ENCODE measurements at regions not wholly inside any gene's neighbourhood (a gene's known extent, or its start where the extent isn't known, plus 50 kb on each side); places are given as distances from the start of the nearest gene placed in this dataset.

GRCh38 chr2:71941726-71942525 lies 205.7 kb downstream of the CYP26B1 start:
- H3K4me1 ChIP-seq (ENCODE audit: control insufficient read depth in 1 of 2, insufficient read depth in 2 of 2, low read depth in 1 of 2, low read length in 1 of 2): peaks cover 0 to 4% of the 10 kb centered on the region in 2 experiments; a peak in 1 of 4 replicates

More at GRCh38 chr2:71941726-71942525, 205.7 kb downstream of the CYP26B1 start:
- Histone ChIP-seq H3K27me3 (ENCODE audit: insufficient read depth) (no peaks in the 10 kb centered on the region), H3K9ac (no peak overlapping the region), H3K4me2 (no peak overlapping the region), H3K9me3 (no peaks in the 10 kb centered on the region), H2AFZ (ENCODE audit: low read depth) (no peak overlapping the region), H3K79me2 (ENCODE audit: insufficient read depth) (no peaks in the 10 kb centered on the region), H3K27ac (ENCODE audit: low read depth in 2 of 2, low read length in 1 of 2) (no peak overlapping the region), H4K20me1 (ENCODE audit: insufficient read depth) (no peaks in the 10 kb centered on the region), H3F3A (replicated peaks; ENCODE audit: insufficient read depth) (no peaks in the 10 kb centered on the region), H3K36me3 (replicated peaks in 1 of 2; ENCODE audit: control insufficient read depth in 1 of 2, insufficient read depth in 2 of 2, low read length in 1 of 2) (no peaks in the 10 kb centered on the region), H3K4me3 (ENCODE audit: low read depth in 2 of 2, low read length in 1 of 2) (no peak overlapping the region), H3K9me2 (no peaks in the 10 kb centered on the region)
- WGBS (ENCODE audit: low lambda C conversion rate): 47% methylated on average over 11 of the region's 11 CpGs
- TF ChIP-seq CTCF (IDR thresholded peaks at IDR 0.05): no peak
- no peak for TF ChIP-seq USF1 (IDR thresholded peaks at IDR 0.05; ENCODE audit: borderline replicate concordance, low read depth)
- no peak for TF ChIP-seq PBX3 (IDR thresholded peaks at IDR 0.05)
- TF ChIP-seq ZBTB33 (IDR thresholded peaks at IDR 0.05; ENCODE audit: borderline replicate concordance, low read depth): no peak
- no peak for TF ChIP-seq MAX (IDR thresholded peaks at IDR 0.05; ENCODE audit: low read depth)
- TF ChIP-seq FOXM1 (IDR thresholded peaks at IDR 0.05; ENCODE audit: low read depth): no peak
- TF ChIP-seq SMC3 (IDR thresholded peaks at IDR 0.05; ENCODE audit: low read depth, low read length): no peak
- TF ChIP-seq POLR2AphosphoS5 (IDR thresholded peaks at IDR 0.05; ENCODE audit: low read depth, low read length): no peak
- TF ChIP-seq ELF1 (IDR thresholded peaks at IDR 0.05): no peak
- POLR2A ChIA-PET: no interaction called here
- no peak for DNase-seq
- CTCF ChIA-PET: interaction anchor here (0.5 to 3.0 kb wide), 6 partner anchors 12 to 637 kb away, joined by 3 to 20 read pairs (median 3); no protein-coding TSS in a partner anchor

Measured in SK-N-SH (cell line).